Activated CD8-positive, alpha-beta memory T cell treated with anti-CD3 and anti-CD28 coated beads, Interleukin-2, amount 50 U/mL, for 4 hours (primary cell): ENCODE measurements at regions not wholly inside any gene's neighbourhood (a gene's known extent, or its start where the extent isn't known, plus 50 kb on each side); places are given as distances from the start of the nearest gene placed in this dataset.

Experiments used
- DNase-seq: peaks from one replicate; pipeline ENCODE4 v3.0.0-alpha.2; 2020

DNA sequence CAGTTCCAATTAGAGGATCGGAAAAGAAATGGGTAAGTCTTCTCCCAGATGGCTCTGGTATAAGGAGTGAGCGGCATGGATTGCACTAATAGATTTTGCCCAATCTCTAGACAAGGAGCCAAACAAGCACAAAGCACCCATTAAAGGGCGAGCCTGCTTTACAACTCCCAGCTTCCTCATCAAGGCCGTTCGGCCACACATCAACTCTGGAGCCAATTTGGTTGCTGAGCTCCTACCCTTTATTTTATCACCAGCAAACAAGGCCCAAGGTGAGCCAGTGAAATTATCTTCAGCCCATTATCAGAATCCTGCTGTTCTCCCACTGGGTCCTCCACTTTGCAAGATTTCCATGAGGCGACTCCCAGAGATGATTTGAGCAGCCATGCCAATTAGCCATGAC is 292.2 kb upstream of the NPVF start:
- DNase-seq, result no peak

DNA sequence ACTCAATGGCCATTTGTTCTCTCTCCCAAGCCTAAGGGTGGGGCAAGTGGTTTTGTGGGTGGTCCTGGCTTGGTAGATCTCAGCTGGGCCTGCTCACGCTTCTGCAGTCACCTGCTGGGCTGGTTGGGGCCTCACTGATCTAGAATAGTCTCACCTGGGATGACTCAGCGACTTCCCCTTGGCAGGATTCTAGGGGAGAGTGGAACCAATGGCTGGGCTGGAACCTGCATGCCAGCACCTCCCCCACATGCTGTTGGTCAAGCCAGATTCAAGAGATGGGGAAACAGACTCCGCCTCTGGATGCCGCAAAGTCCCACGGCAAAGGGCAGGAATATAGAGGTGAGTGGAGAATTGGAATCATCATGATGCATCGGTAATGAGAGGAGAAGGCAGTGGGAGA is 292.9 kb upstream of the NPVF start:
- no peak for DNase-seq

DNA sequence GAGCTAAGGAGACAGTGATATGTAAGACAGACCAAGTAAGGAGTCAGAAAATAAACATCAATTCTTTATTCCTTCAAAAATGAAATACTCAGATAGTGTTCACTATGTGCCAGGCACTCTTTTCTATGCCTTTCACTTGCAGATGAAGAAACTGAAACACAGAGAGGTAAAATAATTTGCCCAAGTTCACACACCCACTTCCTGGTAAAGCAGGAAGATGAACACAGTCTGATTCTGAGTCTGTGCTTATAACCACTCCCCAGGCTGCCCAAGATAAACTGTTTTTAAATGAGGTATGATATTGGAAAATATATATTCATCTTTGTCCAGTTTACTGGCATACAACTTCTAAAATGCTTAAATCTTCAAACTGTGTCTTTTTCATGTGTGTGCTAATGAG is 294.4 kb upstream of the NPVF start:
- DNase-seq, result no peak

DNA sequence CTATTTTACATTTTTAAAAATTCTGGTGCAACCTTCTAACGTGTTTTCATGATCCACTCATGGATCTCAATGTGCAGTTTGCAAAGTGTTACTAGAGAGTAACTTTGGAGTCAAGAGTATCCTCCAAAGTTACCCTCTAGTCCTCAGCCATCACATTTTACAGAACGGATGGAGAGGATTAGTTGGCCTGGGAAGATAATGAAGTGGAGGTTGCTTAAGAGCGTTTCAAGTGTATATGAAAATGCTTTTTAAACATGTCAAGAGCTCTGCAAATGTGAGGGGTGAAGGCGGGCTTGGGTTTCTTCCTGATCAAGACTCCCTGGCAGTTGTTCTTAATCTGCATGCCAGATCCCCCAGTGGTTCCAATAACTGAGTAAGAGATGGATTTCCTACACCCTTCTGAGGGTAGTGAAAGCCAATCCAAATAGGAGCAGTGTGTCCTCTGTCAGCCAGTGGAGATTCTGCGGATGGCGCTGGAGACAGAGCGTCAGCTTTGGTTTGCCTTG is 299.4 kb upstream of the NPVF start:
- no peak for DNase-seq

DNA sequence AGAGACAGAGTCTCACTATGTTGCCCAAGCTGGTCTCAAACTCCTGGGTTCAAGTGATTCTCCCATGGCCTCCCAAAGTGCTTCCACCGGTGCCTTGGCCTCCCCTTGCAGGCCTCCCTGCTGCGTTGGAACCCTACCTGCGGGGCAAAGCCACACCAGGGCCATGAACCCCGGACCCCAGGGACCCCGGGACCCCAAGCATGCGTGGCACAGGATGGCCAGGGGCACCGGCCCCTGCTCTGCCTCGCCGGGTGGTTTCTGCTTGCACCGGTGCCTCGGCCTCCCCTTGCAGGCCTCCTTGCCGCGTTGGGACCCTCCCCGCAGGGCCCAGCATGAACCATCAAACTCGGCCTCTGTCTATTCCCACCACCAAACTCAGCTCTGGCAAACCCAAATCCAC is 301.0 kb upstream of the NPVF start:
- DNase-seq, result no peak

DNA sequence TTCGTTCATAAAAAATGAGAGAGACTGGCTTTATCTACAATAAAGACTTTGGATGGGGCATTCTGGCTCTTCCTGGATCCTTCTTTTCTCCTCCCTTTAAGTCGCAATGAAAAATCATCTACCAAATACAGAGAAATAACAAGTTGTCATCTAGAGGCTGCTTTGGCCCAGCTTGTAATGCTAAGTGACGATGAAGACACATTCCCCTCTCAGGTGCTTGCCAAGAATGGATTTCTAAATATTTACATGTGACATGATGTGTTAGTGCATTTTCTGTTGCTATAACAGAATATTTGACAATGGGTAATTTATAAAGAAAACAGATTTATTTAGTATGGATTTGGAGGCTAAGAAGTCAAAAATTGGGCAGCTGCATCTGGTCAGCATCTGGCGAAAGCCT is 308.6 kb upstream of the NPVF start:
- DNase-seq, result no peak

DNA sequence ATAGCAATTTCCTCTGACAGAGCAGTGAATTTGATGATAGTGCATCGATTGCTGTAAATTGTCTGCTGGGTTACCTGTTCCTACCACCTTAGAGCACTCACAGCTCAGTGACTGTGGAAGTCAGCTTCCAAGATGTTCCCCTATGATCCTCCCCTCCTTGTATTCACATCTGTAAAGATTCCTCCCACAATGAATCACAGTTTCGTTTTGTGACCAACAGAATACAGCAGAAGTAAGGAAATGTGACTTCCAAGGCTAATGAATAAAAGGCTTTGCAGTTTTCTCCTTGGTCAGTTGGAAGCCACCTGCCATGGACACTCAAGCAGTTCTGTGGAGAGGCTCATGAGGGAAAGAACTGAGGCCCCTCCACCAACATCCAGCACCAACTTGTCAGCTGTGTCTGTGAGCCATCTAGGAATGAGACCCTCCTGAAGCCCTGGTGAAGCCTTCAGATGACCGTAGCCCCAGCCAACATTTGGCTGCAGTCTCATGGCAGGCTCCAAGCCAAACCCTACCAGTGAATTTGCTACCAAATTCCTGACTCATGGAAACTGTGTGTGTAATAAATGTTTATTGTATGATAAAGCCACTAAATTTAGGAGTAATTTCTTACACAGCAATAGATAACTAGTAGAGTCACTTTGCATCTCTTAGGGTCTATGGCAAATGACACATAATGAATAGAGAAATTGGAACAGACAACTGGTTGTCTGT is 309.5 kb upstream of the NPVF start:
- DNase-seq, result no peak

DNA sequence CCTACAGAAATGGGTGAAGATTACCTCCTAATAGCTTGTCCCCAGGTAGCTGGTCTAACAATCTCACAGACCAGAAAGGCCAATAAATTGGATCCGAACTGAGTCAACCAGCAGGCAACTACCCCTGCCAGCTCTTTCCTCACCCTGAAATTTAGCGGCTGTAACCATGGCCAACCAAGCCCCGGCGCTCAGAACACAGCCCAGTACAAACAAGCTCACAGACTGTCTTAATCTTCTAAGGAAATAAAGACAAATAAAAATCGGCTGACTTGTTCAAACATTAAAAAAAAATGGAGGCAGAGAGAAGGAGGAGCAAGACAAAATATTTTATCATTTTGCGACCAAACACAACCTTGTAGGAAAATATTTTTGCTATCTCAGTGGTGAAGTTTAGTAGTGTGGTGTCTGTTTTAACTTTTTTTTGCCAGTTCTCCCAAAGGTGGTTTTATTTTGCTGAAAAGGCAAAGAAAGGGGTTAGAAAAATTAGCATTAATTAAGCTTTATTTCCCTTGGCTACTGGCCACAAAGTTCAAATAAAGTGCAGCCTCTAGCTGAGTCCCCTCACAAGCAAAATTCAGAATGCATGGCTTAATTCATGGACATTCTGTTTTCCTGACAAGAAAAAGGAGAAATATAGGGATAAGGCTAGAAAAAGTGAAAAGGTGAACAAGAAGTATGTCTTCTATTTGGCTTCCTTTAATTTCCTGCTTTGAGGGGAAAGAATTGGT is 313.0 kb upstream of the NPVF start:
- no peak for DNase-seq

DNA sequence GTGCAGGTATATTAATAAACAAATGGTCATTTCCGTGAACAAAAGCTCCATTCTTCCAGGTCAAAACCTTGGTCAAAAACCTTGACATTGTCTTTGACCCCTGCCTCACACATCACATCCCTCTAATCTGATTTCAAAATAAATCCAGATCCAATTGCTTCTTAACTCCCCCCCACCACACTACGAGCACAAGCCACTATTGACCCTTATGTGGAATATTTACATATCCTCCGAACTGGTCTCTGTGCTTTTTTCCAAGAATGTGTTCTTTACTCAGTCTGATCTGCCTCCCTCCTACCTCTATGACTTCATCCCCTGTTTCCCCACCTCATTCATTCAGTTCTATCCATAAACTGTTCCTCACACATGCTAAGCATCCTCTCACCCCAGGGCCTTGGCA is 313.6 kb upstream of the NPVF start:
- DNase-seq, result no peak

DNA sequence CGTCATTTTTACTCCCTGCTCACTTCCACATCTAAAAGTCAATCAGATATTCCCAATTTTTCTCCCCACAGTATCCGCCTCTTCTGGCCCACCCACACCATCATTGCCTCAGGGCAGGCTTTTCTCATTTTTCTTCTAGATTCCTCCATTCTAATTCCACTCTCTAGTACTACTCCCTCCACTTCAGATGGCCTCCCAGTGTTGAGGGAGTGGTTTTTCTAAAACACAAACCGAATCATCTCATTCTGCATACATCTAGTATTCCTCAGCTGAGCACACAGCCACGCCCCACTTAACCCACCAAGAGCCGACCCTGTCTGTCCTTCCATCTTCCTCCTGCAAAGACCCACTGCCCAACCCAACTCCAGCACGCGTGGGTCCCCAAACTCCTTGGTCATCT is 314.9 kb upstream of the NPVF start:
- DNase-seq, result no peak

DNA sequence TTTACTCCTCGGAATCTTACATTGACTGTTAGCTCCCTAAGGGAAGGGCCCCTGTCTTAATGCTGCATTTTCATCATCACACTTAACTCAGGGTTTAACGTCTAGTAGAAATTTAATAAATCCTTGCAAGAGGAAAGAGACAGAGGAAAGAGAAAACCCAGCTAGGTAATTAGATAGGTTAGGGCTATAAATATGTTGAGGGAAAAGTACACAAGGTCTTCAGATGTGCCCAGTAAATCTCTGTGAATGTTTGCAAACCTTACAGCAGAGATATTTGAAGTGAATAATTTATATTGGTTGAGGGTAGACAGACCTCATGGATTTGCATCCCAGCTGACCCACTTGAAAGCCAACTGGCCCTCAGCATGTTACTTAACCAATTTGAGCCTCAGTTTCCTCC is 315.5 kb upstream of the NPVF start:
- no peak for DNase-seq

DNA sequence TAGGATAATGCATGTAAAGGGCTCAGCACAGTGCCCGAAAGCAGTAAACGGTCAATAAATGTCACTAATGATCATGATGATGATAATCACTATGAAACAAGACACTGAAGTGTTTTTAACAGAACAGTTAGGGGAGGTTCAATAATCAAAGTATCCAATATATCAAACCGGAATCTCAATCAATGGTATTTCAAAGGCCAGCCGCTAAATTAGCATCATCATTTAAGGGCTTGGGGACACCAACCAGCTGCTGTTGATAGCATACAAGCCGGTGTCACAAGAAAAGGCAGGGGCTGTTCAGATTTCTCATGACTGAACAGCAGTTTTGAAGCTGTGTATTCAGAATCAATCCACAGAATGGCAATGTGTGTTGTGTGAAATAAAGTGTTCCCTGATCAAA is 316.0 kb upstream of the NPVF start:
- no peak for DNase-seq

DNA sequence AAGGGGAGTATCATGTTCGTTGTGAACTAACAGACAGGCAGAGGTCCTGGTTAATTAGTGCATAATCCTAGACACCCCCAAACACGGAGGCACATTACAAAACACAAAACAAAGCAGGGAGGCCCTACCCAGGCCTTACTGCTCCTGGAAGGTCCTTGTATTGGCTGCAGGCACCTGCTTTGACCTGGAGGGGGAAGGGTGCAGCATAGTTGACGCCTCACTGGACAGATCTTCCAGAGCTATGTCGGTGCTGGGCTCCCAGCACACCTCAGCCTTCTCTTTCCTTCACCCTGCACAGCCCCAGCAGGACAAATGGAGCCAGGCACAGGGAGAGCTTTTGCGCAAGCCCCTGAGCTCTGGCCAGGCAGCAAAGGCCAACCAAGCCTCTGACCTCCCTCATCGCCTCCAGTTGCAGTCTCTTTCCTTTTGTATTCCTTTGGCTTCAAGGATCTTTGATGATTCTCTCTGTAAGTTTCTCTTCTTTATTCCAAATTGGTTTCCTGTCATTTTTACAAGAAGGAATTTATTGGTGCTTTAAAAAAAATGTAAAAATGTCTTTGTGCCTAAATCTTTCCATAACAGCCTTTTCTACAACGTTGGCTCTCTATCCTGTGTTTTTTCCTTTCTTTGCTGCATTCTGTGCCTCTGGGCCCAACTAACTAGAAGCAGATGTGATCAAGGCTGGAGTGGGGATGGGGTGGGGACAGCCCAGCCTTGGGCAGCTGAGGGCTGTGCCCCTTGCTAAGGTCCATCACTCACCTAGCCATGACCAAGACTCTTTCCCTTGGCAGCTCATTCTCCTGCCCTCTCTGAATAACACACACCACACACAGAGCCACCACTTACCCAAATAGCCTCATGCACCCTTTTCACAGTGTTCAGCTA is 317.1 kb upstream of the NPVF start:
- no peak for DNase-seq

DNA sequence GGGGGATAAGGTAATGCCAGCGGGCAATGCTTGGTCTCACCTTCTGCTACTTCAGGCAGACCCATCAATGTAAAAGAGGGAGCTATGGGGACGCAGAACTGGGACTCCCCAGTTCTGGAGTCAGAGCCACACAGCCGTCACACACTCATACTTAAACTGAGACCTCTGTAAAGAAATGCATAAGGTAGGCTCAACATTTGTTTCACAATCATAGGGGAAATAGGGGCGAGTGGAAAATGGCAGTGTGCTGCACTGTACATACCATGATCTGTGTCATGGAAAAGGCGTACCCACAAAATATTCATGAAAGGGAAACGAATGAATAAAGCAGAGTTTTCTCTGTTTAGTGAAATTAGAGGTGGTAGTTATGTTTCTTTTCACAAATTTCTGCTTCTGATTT is 318.0 kb upstream of the NPVF start:
- no peak for DNase-seq

DNA sequence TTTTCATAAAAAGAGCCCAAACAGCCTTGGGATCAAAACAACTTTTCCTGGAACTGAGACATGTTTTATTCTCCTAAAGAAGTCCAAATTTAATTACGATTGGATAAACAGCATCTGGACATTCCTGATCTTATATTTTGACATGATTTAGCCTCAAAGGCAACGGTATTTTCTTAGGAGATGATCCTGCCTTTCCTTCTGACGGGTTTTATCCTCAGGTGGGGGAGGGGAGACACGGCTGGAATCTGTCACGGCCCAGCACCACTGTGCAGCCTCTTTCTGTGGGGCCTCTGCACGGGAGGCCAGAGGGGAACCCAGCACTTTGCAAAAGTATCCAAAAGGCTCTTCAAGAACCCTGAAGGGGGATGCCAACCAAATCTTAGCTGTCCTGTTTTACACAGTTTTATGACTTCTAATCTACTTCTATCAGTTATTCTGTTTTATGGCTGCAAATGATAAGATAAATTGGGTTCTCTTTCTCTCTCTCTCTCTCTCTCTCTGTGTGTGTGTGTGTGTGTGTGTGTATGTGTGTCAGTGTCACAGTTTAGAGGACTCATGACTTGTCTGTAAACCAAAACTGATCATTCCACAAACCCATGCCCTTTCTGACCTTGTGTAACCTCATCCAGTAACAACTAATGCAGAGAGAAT is 321.1 kb upstream of the NPVF start:
- DNase-seq, result no peak

DNA sequence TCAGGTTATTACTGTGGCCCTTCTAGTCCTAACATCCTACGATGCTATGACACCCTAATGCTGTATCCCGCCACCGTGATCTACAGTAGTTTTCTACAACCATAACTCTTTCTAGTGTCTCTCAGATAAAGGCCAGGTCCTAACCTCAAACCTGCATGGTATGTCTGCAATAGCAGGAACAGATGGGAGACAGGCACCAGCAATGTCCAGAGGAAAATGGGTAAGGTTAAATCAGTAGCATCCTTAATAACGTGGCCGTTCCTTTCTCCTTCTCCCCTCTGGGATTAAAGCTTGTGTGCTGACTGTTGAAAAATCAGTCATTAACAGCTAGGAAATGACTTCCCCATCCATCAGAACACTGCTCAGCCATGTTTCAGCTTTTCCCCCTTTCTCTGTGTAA is 321.9 kb upstream of the NPVF start:
- no peak for DNase-seq

DNA sequence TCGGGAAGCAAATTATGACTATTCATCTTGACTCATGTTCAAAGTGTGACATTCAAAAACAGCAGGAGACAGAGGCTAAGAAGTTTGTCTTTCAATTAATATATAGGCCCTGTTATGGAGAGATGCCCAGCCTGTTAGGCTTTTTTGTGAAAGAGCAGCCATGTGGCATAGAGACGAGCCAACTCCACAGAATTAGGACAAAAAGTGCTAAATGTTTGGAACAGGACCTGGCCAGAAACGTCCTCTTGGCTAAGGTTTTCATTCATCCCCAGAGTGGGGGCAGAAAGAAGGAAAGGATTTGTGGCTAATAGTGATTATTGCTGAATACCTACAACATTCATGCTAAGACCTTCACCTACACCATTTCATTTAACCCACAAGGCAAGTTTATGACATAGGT is 324.7 kb upstream of the NPVF start:
- no peak for DNase-seq

DNA sequence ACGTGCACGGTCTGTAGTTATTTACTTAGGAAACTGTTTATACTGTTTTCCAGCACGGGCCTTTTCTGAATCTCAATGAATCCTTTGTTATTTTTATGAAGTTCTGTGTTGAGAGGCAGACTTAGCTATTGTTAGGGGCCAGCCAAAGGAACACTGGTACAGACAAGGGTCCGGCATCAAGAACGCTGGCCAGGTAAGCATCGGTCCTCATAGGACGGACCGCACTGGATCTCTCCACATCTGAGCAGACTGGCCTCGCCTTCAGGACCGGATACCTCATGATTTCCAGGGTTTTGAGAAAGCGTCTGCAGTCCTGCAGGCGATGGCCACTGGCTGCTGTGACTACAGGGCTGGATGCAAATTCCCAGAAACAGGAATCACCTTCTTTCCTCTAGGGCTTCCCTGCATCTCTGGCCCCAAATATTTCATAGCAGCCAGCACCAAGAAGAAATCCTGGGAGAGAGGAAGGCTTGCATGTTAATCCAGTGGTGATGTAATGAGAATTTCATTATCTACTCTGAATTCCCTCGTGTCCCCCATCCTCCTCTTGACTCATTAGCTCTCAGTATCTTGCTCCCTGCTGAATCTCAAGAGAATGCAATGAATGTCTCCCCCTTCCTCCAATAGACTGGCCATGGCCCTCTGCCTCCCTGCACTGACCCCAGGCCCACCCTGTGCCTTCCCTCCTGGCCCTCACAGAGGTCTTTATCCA is 325.4 kb upstream of the NPVF start:
- no peak for DNase-seq

DNA sequence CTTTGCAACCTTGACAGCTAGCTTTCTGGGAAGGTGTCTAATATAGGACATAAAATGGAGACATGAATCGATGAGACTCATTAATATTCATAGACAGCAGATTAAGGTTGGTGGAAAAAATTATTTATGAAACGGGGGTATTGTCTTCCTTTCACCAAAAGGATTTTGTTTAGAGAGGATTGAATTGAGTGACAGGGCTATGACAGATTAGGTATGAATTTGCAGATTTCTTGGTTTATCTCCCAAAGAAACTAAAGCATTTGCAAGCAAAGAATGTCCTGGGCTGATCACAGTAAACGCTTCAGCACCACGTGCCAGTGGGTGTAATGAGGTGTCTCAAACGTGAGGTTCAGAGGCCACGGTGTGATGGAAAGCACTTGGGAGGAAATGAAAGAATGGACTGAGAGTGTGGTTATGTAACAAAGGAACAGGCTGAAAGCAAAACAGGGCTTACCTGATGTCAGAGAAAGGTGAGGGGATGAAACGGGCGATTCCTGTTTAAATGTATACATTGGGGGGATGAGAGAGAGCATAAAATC is 329.2 kb upstream of the NPVF start:
- DNase-seq, result no peak

DNA sequence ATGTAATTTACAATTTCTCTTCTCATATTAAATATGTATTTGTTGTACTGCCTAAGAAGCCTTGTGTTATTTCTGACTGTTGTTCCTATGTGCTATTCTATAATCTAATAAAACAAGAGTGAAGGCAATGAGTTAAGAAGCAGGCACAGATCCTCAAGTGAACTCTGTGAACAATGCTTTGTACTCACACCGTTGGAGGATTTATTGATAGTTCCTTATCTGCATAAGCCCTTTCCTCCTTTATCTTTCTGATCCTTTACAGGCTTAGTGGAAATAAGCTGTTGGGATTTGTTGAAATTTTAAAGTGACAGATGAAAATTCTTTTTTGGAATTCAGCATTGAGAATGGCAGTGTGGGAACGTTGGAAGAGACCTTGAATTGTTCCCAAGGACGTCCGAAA is 329.6 kb upstream of the NPVF start:
- DNase-seq, result no peak

DNA sequence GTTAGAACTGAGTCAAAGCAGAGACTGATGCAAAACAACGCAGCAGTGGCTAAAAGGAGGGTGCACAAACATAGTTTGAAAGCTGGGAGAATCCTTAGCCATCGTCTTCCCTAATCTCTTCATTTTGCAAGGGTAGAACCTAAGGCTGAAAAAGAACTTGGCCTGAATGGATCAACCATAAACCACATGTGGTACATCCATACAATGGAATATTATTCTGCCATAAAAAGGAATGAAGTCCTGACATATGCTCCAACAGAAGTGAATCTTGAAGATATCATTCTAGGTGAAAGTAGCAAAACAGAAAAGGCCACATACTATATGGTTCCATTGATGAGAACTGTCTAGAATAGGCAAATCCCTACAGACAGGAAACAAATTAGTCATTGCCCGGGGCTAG is 330.3 kb upstream of the NPVF start:
- no peak for DNase-seq
